IMR-90 (cell line): ENCODE measurements at regions not wholly inside any gene's neighbourhood (a gene's known extent, or its start where the extent isn't known, plus 50 kb on each side); places are given as distances from the start of the nearest gene placed in this dataset.

Source experiments
- ATAC-seq: fragments of 200-7000 bp; cut with Tn5 transposase; 2 replicates; pipeline ENCODE4 v1.9.1; 2020; ENCODE audit warnings: low read depth, mild to moderate bottlenecking, moderate library complexity
- BruUV-seq: library from RNA; stranded (reverse); fragments of 400-500 nt; replicated peaks from 2 replicates; lab custom pipeline; 2021; lab: Mats Ljungman, UMichigan
- CTCF ChIA-PET: fragments of 300-600 bp; formaldehyde crosslinking; extraction: SDS; loops from one replicate; lab custom pipeline; 2021; ENCODE audit warnings: antibody characterized with exemption; lab: Yijun Ruan, JAX
- POLR2A ChIA-PET: fragments of 300-600 bp; sonication (Branson Sonifier 250); formaldehyde crosslinking; loops from one replicate; lab custom pipeline; 2022; ENCODE audit warnings: antibody characterized with exemption; ENCODE audit not compliant: unreplicated experiment; lab: Charles Lee
- DNase-seq: peaks from one replicate; pipeline ENCODE4 v3.0.0; 2013
- H2AFZ ChIP-seq: replicated peaks from 2 replicates; pipeline ENCODE3; 2013; ENCODE audit warnings: low read length, mild to moderate bottlenecking; ENCODE audit not compliant: poor library complexity
- H2AK5ac ChIP-seq: 2 replicates; pipeline ENCODE4 v1.6.1; 2013; ENCODE audit warnings: low read depth, low read length, inconsistent platforms
- H2AK9ac ChIP-seq: replicated peaks from 2 replicates; pipeline ENCODE3; 2013; ENCODE audit warnings: mild to moderate bottlenecking, low read depth, low read length, moderate library complexity; ENCODE audit not compliant: poor library complexity
- H2BK120ac ChIP-seq: 2 replicates; pipeline ENCODE4 v1.6.1; 2013; ENCODE audit warnings: low read depth, low read length, inconsistent platforms
- H2BK15ac ChIP-seq: 3 replicates; pipeline ENCODE4 v1.6.1; 2013; ENCODE audit warnings: low read depth, low read length, inconsistent platforms
- H2BK20ac ChIP-seq: 2 replicates; pipeline ENCODE4 v1.6.1; 2013; ENCODE audit warnings: low read depth, mild to moderate bottlenecking, inconsistent platforms, low read length, moderate library complexity
- H2BK5ac ChIP-seq: 2 replicates; pipeline ENCODE4 v1.6.1; 2013; ENCODE audit warnings: mild to moderate bottlenecking, low read depth, low read length, inconsistent platforms; ENCODE audit not compliant: poor library complexity, severe bottlenecking
- H3K14ac ChIP-seq: replicated peaks from 2 replicates; pipeline ENCODE4 v1.6.1; 2013; ENCODE audit warnings: low read depth, low read length, inconsistent platforms
- H3K18ac ChIP-seq: 2 replicates; pipeline ENCODE4 v1.6.1; 2013; ENCODE audit warnings: low read depth, low read length, control low read depth
- H3K23ac ChIP-seq: 2 replicates; pipeline ENCODE4 v1.6.1; 2013; ENCODE audit warnings: low read depth, low read length, inconsistent platforms
- H3K27ac ChIP-seq: 2 replicates; pipeline ENCODE4 v1.5.1; 2013; ENCODE audit warnings: mild to moderate bottlenecking, control low read depth, low read length; ENCODE audit not compliant: insufficient read depth
- H3K27me3 ChIP-seq: 2 replicates; pipeline ENCODE4 v1.6.1; 2013; ENCODE audit warnings: low read length; ENCODE audit not compliant: control insufficient read depth, insufficient read depth
- H3K36me3 ChIP-seq: 2 replicates; pipeline ENCODE4 v1.6.1; 2013; ENCODE audit warnings: low read length, mixed read lengths; ENCODE audit not compliant: control insufficient read depth, insufficient read depth
- H3K4ac ChIP-seq: 2 replicates; pipeline ENCODE4 v1.6.1; 2013; ENCODE audit warnings: low read depth, low read length, inconsistent platforms
- H3K4me1 ChIP-seq: 2 replicates; pipeline ENCODE4 v1.6.1; 2013; ENCODE audit warnings: low read length, mixed read lengths; ENCODE audit not compliant: control insufficient read depth, insufficient read depth
- H3K4me2 ChIP-seq: 2 replicates; pipeline ENCODE4 v1.6.1; 2013; ENCODE audit warnings: low read depth, mild to moderate bottlenecking, control low read depth, low read length, moderate library complexity
- H3K4me3 ChIP-seq: 2 replicates; pipeline ENCODE4 v1.5.1; 2013; ENCODE audit warnings: low read depth, mild to moderate bottlenecking, control low read depth, low read length, moderate library complexity; ENCODE audit not compliant: insufficient read depth
- H3K56ac ChIP-seq: 2 replicates; pipeline ENCODE4 v1.6.1; 2013; ENCODE audit warnings: low read length, inconsistent platforms; ENCODE audit not compliant: insufficient read depth; ENCODE audit errors: extremely low read depth
- H3K79me1 ChIP-seq, 2 experiments: 2 replicates each; pipeline ENCODE4 v1.6.1; 2013; ENCODE audit warnings: low read length in 2 of 2, inconsistent platforms in 1 of 2, low read depth in 1 of 2
- H3K9ac ChIP-seq: 2 replicates; pipeline ENCODE4 v1.6.1; 2013; ENCODE audit warnings: low read depth, low read length, control low read depth
- H3K9me1 ChIP-seq: 2 replicates; pipeline ENCODE4 v1.6.1; 2013; ENCODE audit warnings: low read length, inconsistent platforms; ENCODE audit not compliant: insufficient read depth
- H3K9me3 ChIP-seq: 2 replicates; pipeline ENCODE4 v1.6.1; 2013; ENCODE audit warnings: low read length; ENCODE audit not compliant: control insufficient read depth, insufficient read depth
- H4K20me1 ChIP-seq: 2 replicates; pipeline ENCODE4 v1.6.1; 2013; ENCODE audit warnings: low read length, inconsistent platforms; ENCODE audit not compliant: insufficient read depth
- H4K5ac ChIP-seq: 2 replicates; pipeline ENCODE4 v1.6.1; 2013; ENCODE audit warnings: mild to moderate bottlenecking, low read depth, low read length, control low read depth
- H4K8ac ChIP-seq, 2 experiments: 2 replicates each; pipeline ENCODE4 v1.6.1; 2013; ENCODE audit warnings: low read depth in 2 of 2, low read length in 2 of 2, control low read depth in 1 of 2, inconsistent platforms in 1 of 2
- H4K91ac ChIP-seq: 2 replicates; pipeline ENCODE4 v1.6.1; 2013; ENCODE audit warnings: low read depth, low read length, inconsistent platforms; ENCODE audit not compliant: insufficient read depth
- USF2 ChIP-seq: fragments of 150-350 bp; IDR thresholded peaks from 2 replicates; pipeline ENCODE4 v1.6.1; 2017; ENCODE audit warnings: mild to moderate bottlenecking, antibody characterized with exemption, low read length, low read depth
- WGBS, 2 experiments: methylation state at CpG; one replicate each; pipeline versions ENCODE4 v1.1.5 to v1.1.7; 2013; ENCODE audit warnings: missing lambda C conversion rate in 2 of 2; ENCODE audit not compliant: insufficient read length in 1 of 2; ENCODE audit errors: extremely low coverage in 2 of 2; 5-methylcytosine and 5-hydroxymethylcytosine counted together
- dilution Hi-C: fragments of 300-500 bp; cut with HindIII; formaldehyde crosslinking; loops from one replicate; pipeline ENCODE4 v1.14.3; 2018; ENCODE audit warnings: low sequenced_read_pairs; ENCODE audit not compliant: unreplicated experiment
- in situ Hi-C: fragments of 300-500 bp; cut with MboI; formaldehyde crosslinking; loops from 3 replicates; pipeline ENCODE4 v1.14.3; 2019; ENCODE audit warnings: low sequenced_read_pairs, inconsistent platforms, mixed read lengths
- intact Hi-C: fragments of 100-400 bp; cut with micrococcal nuclease; formaldehyde crosslinking; loops from 2 replicates; pipeline ENCODE4 v1.10.0; 2022

GRCh38 chr20:24379484-24379927, 89.9 kb upstream of the SYNDIG1 start:
- Histone ChIP-seq H4K20me1 (no peaks in the 10 kb centered on the region), H3K18ac (no peak overlapping the region), H3K79me1 (no peaks in the 10 kb centered on the region), H2AFZ (no peak overlapping the region), H3K9me3 (no peaks in the 10 kb centered on the region), H3K4ac (no peak overlapping the region), H3K9ac (no peak overlapping the region), H3K27ac (no peak overlapping the region), H2BK15ac (no peak overlapping the region), H2AK5ac (no peak overlapping the region), H3K4me3 (no peak overlapping the region), H3K4me1 (no peaks in the 10 kb centered on the region), H3K36me3 (no peaks in the 10 kb centered on the region), H2AK9ac (no peak overlapping the region), H2BK20ac (no peak overlapping the region), H3K14ac (no peak overlapping the region), H3K4me2 (no peak overlapping the region), H3K23ac (no peak overlapping the region), H3K27me3 (no peaks in the 10 kb centered on the region), H3K56ac (no peak overlapping the region), H4K8ac (no peak overlapping the region), H3K9me1 (no peaks in the 10 kb centered on the region), H4K91ac (no peak overlapping the region), H4K5ac (no peak overlapping the region), H2BK5ac (no peak overlapping the region), H2BK120ac (no peak overlapping the region)
- dilution Hi-C loops (no loop called here), intact Hi-C loops (no loop called here), in situ Hi-C loops (no loop called here)
- WGBS, 2 experiments, result 18% methylated on average over 2 of the region's 4 CpGs; no CpG with 5 or more reads in 1 of the 2 experiments
- DNase-seq (peak; percentile 33), ATAC-seq (no peak)
- ChIA-PET POLR2A (no interaction called here), CTCF (interaction anchor here (0.9 kb wide), 1 partner anchor 101 kb away, joined by 3 read pairs; no protein-coding TSS in a partner anchor)
- TF ChIP-seq USF2, result no peak
- BruUV-seq, result no TSS peak
